K562 (cell line): ENCODE measurements at regions not wholly inside any gene's neighbourhood (a gene's known extent, or its start where the extent isn't known, plus 50 kb on each side); places are given as distances from the start of the nearest gene placed in this dataset.

ENCODE experiments used
- ATAC-seq: fragments of 200-7000 bp; cut with Tn5 transposase; 3 replicates; pipeline ENCODE4 v1.9.1; 2020; ENCODE audit warnings: moderate library complexity
- BruUV-seq: library from RNA; stranded (reverse); fragments of 400-500 nt; replicated peaks from 2 replicates; lab custom pipeline; 2021; lab: Mats Ljungman, UMichigan
- CTCF ChIA-PET: fragments of 300-600 bp; formaldehyde crosslinking; extraction: SDS; loops from one replicate; lab custom pipeline; 2021; ENCODE audit warnings: low intra/inter-chr PET ratio; lab: Yijun Ruan, JAX
- POLR2A ChIA-PET: fragments of 300-600, 350-650 bp; sonication (Branson Sonifier 250); formaldehyde crosslinking; extraction: SDS; loops from one replicate; lab custom pipeline; 2021; ENCODE audit warnings: antibody characterized with exemption, inconsistent platforms; lab: Yijun Ruan, JAX
- DNase-seq, 4 experiments: peaks; one replicate each; pipeline versions ENCODE4 v3.0.0 to v3.0.0-alpha.2; 2011 to 2018; ENCODE audit warnings: low spot score in 3 of 4, mixed read lengths in 3 of 4; ENCODE audit errors: extremely low read depth in 1 of 4
- FAIRE-seq: peaks from 2 replicates; lab custom pipeline; 2011; peaks lifted over from hg19 to GRCh38; lab: Jason Lieb, UNC
- H2AFZ ChIP-seq: 2 replicates; pipeline ENCODE4 v1.6.0; 2011; ENCODE audit warnings: low read depth, low read length, control low read depth, inconsistent platforms
- H3K27ac ChIP-seq: fragments of 200-600 bp; 3 replicates; pipeline ENCODE4 v1.8.0; 2011; ENCODE audit warnings: low read depth, mild to moderate bottlenecking, control low read depth, inconsistent platforms, low read length, moderate library complexity, mixed read lengths; ENCODE audit errors: extremely low read depth
- H3K27me3 ChIP-seq, 2 experiments: fragments of 300-600 bp in 1 of 2; 2 replicates in 1 of 2; 3 replicates in 1 of 2; pipeline versions ENCODE4 v1.6.0 to v1.8.0; 2011; ENCODE audit warnings: inconsistent platforms in 2 of 2, low read length in 2 of 2, mild to moderate bottlenecking in 1 of 2, mixed read lengths in 1 of 2, moderate library complexity in 1 of 2; ENCODE audit not compliant: control insufficient read depth in 2 of 2, insufficient read depth in 2 of 2
- H3K36me3 ChIP-seq: fragments of 300-600 bp; 3 replicates; pipeline ENCODE4 v1.8.0; 2011; ENCODE audit warnings: mild to moderate bottlenecking, low read length, inconsistent platforms; ENCODE audit not compliant: control insufficient read depth, insufficient read depth
- H3K4me1 ChIP-seq, 2 experiments: fragments of 200-600 bp in 1 of 2; replicated peaks in 1 of 2; 2 replicates in 1 of 2; 3 replicates in 1 of 2; pipeline versions ENCODE4 v1.5.1 to v1.8.0; 2011; ENCODE audit warnings: inconsistent platforms in 2 of 2, low read length in 2 of 2, mild to moderate bottlenecking in 1 of 2, mixed read lengths in 1 of 2, moderate library complexity in 1 of 2; ENCODE audit not compliant: control insufficient read depth in 2 of 2, insufficient read depth in 2 of 2
- H3K4me2 ChIP-seq: 2 replicates; pipeline ENCODE4 v1.6.1; 2011; ENCODE audit warnings: low read length, control low read depth, inconsistent platforms, mixed read lengths; ENCODE audit not compliant: insufficient read depth
- H3K4me3 ChIP-seq: fragments of 200-600 bp; sonication (generic), shearing (Covaris generic); 2 replicates; pipeline ENCODE4 v1.5.1; 2016; ENCODE audit warnings: control low read depth, inconsistent platforms
- H3K79me2 ChIP-seq: fragments of 200-600 bp; 3 replicates; pipeline ENCODE4 v1.8.0; 2011; ENCODE audit warnings: low read length, inconsistent platforms; ENCODE audit not compliant: control insufficient read depth, insufficient read depth
- H3K9ac ChIP-seq, 2 experiments: 2 replicates each; pipeline versions ENCODE4 v1.6.0 to v1.6.1; 2011; ENCODE audit warnings: low read depth in 2 of 2, low read length in 2 of 2, control low read depth in 1 of 2, inconsistent platforms in 1 of 2, mild to moderate bottlenecking in 1 of 2, mixed read lengths in 1 of 2; ENCODE audit not compliant: insufficient read depth in 1 of 2
- H3K9me1 ChIP-seq: one replicate; pipeline ENCODE4 v1.6.0; 2011; ENCODE audit warnings: inconsistent platforms, mild to moderate bottlenecking, low read length, moderate library complexity; ENCODE audit not compliant: control insufficient read depth, insufficient read depth
- H3K9me3 ChIP-seq: replicated peaks from 2 replicates; pipeline ENCODE4 v1.5.1; 2011; ENCODE audit warnings: low read depth, low read length, inconsistent platforms; ENCODE audit not compliant: control insufficient read depth, insufficient read depth
- H4K20me1 ChIP-seq: replicated peaks from 2 replicates; pipeline ENCODE4 v1.6.1; 2011; ENCODE audit warnings: low read length, inconsistent platforms, mixed read lengths; ENCODE audit not compliant: control insufficient read depth, insufficient read depth
- AFF1 ChIP-seq, 2 experiments: fragments of 450-650 bp; IDR thresholded peaks; 2 replicates each; pipeline ENCODE4 v1.6.1; 2018; ENCODE audit warnings: mild to moderate bottlenecking in 2 of 2, low read depth in 1 of 2; ENCODE audit not compliant: partially characterized antibody in 2 of 2
- CEBPZ ChIP-seq: fragments of 150-350 bp; IDR thresholded peaks from 2 replicates; pipeline ENCODE4 v1.6.1; 2014; ENCODE audit warnings: low read depth, mild to moderate bottlenecking, low read length, borderline replicate concordance
- CREB1 ChIP-seq, 2 experiments: sonication (generic) in 1 of 2; formaldehyde crosslinking in 1 of 2; IDR thresholded peaks; 2 replicates each; pipeline versions ENCODE4 v1.6.1 to v1.8.0; 2012 to 2022; ENCODE audit warnings: inconsistent platforms in 1 of 2, mild to moderate bottlenecking in 1 of 2, missing genetic modification reagents in 1 of 2, moderate library complexity in 1 of 2
- ELK1 ChIP-seq: sonication (generic); formaldehyde crosslinking; IDR thresholded peaks from 2 replicates; pipeline ENCODE4 v1.8.1; 2022; ENCODE audit warnings: missing genetic modification reagents
- FOXJ3 ChIP-seq: sonication (generic); formaldehyde crosslinking; IDR thresholded peaks from 2 replicates; pipeline ENCODE4 v1.4.0; 2020; ENCODE audit warnings: mild to moderate bottlenecking, missing genetic modification reagents
- GMEB1 ChIP-seq: fragments of 250-450 bp; sonication (Bioruptor Pico); IDR thresholded peaks from 2 replicates; pipeline ENCODE4 v1.4.0; 2020; ENCODE audit warnings: mild to moderate bottlenecking
- GTF2A2 ChIP-seq: IDR thresholded peaks from 2 replicates; pipeline ENCODE4 v1.6.1; 2016; ENCODE audit warnings: mild to moderate bottlenecking, missing genetic modification characterization, missing compliant biosample characterization
- PHB ChIP-seq: fragments of 250-450 bp; sonication (Bioruptor Pico); IDR thresholded peaks from 2 replicates; pipeline ENCODE4 v1.5.0; 2021
- POLR2H ChIP-seq: IDR thresholded peaks from 2 replicates; pipeline ENCODE4 v1.6.1; 2016; ENCODE audit warnings: missing genetic modification characterization, low read depth, mild to moderate bottlenecking, control low read depth, missing compliant biosample characterization, moderate library complexity
- SMC3 ChIP-seq: conservative IDR thresholded peaks from 2 replicates; pipeline ENCODE4 v1.6.1; 2011; ENCODE audit warnings: low read depth, low read length, improper control_type of control experiment; ENCODE audit not compliant: insufficient read depth
- ZNF408 ChIP-seq: fragments of 250-450 bp; sonication (Bioruptor Pico); IDR thresholded peaks from 2 replicates; pipeline ENCODE4 v1.4.0; 2020; ENCODE audit warnings: low read depth, mild to moderate bottlenecking, moderate library complexity
- ZNF717 ChIP-seq: fragments of 250-450 bp; sonication (Bioruptor Pico); IDR thresholded peaks from 2 replicates; pipeline ENCODE4 v1.5.0; 2021
- ZNF764 ChIP-seq: fragments of 250-450 bp; sonication (Bioruptor Pico); IDR thresholded peaks from 2 replicates; pipeline ENCODE4 v1.4.0; 2020; ENCODE audit warnings: low read depth, mild to moderate bottlenecking, moderate library complexity
- WGBS: fragments of 100-300 bp; shearing (Covaris generic); methylation state at CpG from one replicate; pipeline ENCODE4 v1.1.6; 2016; ENCODE audit warnings: low coverage, mixed read lengths; ENCODE audit not compliant: insufficient coverage; ENCODE audit errors: missing lambda C conversion rate; 5-methylcytosine and 5-hydroxymethylcytosine counted together
- in situ Hi-C: fragments of 300-500 bp; cut with MboI; formaldehyde crosslinking; loops from 4 replicates; pipeline ENCODE4 v1.15.0; 2018; ENCODE audit warnings: inconsistent platforms, mixed read lengths
- intact Hi-C: fragments of 100-400 bp; cut with micrococcal nuclease; formaldehyde crosslinking; loops from 2 replicates; pipeline ENCODE4 v1.14.2; 2022

- Histone ChIP-seq H3K27ac (no peak overlapping the region), H3K4me1 (no peaks in the 10 kb centered on the region), H3K9me1 (no peaks in the 10 kb centered on the region), H3K79me2 (no peaks in the 10 kb centered on the region), H3K27me3 (no peaks in the 10 kb centered on the region), H3K9ac (no peak overlapping the region), H3K4me2 (no peak overlapping the region), H2AFZ (no peak overlapping the region), H4K20me1 (peaks cover 5% of the 10 kb centered on the region; the same call in 1 of the 2 replicates), H3K36me3 (no peaks in the 10 kb centered on the region), H3K9me3 (no peaks in the 10 kb centered on the region), H3K4me3 (no peak overlapping the region)
- ChIA-PET POLR2A (no interaction called here), CTCF (no interaction called here)
- no TSS peak for BruUV-seq
- DNase-seq, result no peak
- in situ Hi-C loops (no loop called here), intact Hi-C loops (no loop called here)
- ATAC-seq, result no peak
- WGBS, result 0% methylated on average over 3 of the region's 3 CpGs
- FAIRE-seq, result no peak
- no peak for TF ChIP-seq GTF2A2 (tag)
- TF ChIP-seq SMC3, result no peak
- TF ChIP-seq CEBPZ, result no peak
- TF ChIP-seq ZNF764 (CRISPR knock-in tag), result no peak
- no peak for TF ChIP-seq POLR2H
- no peak for TF ChIP-seq ZNF408 (CRISPR knock-in tag)
- TF ChIP-seq ZNF717 (CRISPR knock-in tag), result no peak
- TF ChIP-seq CREB1 (IDR thresholded peaks at IDR 0.05), result no peak
- TF ChIP-seq CREB1 (CRISPR knock-in tag; IDR thresholded peaks at IDR 0.05), result no peak
- TF ChIP-seq ELK1, result no peak
- no peak for TF ChIP-seq PHB (CRISPR knock-in tag)
- no peak for TF ChIP-seq AFF1 (IDR thresholded peaks at IDR 0.05; ENCODE audit: low read depth in 1 of 2, partially characterized antibody in 2 of 2)
- no peak for TF ChIP-seq FOXJ3 (CRISPR knock-in tag)
- no peak for TF ChIP-seq GMEB1 (CRISPR knock-in tag)
Observed at GRCh38 chr16:50950955-50951354, 200.1 kb downstream of the SALL1 start.
